ENCODE measurements at regions not wholly inside any gene's neighbourhood (a gene's known extent, or its start where the extent isn't known, plus 50 kb on each side); places are given as distances from the start of the nearest gene placed in this dataset.

DNA sequence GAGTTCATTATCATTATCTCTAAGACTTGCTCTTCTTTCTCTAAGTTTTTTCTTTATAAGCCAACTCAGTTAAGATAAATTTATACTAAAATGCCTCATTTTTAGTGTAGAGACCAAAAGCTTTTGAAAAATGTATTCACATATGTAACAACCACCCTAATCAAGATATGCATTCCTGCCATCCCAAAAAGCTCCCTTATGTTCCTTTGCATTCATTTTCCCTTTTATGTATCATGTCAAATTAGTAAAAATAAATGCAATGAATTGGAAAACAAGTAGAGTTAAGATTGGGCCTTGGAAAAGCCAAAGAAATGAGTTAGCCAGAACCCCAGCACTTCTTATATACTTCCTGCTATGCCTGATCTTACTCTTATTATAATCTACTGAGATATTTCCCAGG lies 62.2 kb downstream of the NPY2R start:
- H3K27ac ChIP-seq (ENCODE audit: low read depth in 2 of 2, low read length in 1 of 2), result no peak overlapping the region
- H3K4me2 ChIP-seq, result no peak overlapping the region
- CTCF ChIA-PET, result interaction anchor here (1.1 kb wide), 1 partner anchor 464 kb away, joined by 3 read pairs; no protein-coding TSS in a partner anchor
- H3K27me3 ChIP-seq (ENCODE audit: insufficient read depth), result no peaks in the 10 kb centered on the region
- no peak for DNase-seq
- H3K9ac ChIP-seq, result no peak overlapping the region
- no peaks in the 10 kb centered on the region for H4K20me1 ChIP-seq (ENCODE audit: insufficient read depth)
- no peaks in the 10 kb centered on the region for H3K36me3 ChIP-seq (replicated peaks in 1 of 2; ENCODE audit: control insufficient read depth in 1 of 2, insufficient read depth in 2 of 2, low read length in 1 of 2)
- H3K79me2 ChIP-seq (ENCODE audit: insufficient read depth), result no peaks in the 10 kb centered on the region
- H3F3A ChIP-seq (replicated peaks; ENCODE audit: insufficient read depth), result no peaks in the 10 kb centered on the region
- peaks cover 8% of the 10 kb centered on the region; the same call in 1 of the 2 replicates for H3K9me3 ChIP-seq
- H3K4me3 ChIP-seq (ENCODE audit: low read depth in 2 of 2, low read length in 1 of 2), result no peak overlapping the region
- peaks cover 3% of the 10 kb centered on the region; the same call in 1 of the 2 replicates for H3K9me2 ChIP-seq
- POLR2A ChIA-PET, result no interaction called here
- H2AFZ ChIP-seq (ENCODE audit: low read depth), result no peak overlapping the region
- no peaks in the 10 kb centered on the region for H3K4me1 ChIP-seq (ENCODE audit: control insufficient read depth in 1 of 2, insufficient read depth in 2 of 2, low read depth in 1 of 2, low read length in 1 of 2)
- TF ChIP-seq MXI1 (IDR thresholded peaks at IDR 0.05; ENCODE audit: low read depth, low read length), result no peak
- TF ChIP-seq RFX5 (IDR thresholded peaks at IDR 0.05; ENCODE audit: low read length), result no peak
- TF ChIP-seq TEAD4 (IDR thresholded peaks at IDR 0.05; ENCODE audit: borderline replicate concordance, insufficient read depth), result no peak
- TF ChIP-seq, protein P1, sequence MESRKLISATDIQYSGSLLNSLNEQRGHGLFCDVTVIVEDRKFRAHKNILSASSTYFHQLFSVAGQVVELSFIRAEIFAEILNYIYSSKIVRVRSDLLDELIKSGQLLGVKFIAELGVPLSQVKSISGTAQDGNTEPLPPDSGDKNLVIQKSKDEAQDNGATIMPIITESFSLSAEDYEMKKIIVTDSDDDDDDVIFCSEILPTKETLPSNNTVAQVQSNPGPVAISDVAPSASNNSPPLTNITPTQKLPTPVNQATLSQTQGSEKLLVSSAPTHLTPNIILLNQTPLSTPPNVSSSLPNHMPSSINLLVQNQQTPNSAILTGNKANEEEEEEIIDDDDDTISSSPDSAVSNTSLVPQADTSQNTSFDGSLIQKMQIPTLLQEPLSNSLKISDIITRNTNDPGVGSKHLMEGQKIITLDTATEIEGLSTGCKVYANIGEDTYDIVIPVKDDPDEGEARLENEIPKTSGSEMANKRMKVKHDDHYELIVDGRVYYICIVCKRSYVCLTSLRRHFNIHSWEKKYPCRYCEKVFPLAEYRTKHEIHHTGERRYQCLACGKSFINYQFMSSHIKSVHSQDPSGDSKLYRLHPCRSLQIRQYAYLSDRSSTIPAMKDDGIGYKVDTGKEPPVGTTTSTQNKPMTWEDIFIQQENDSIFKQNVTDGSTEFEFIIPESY (IDR thresholded peaks at IDR 0.05; ENCODE audit: borderline replicate concordance, low read depth), result no peak
- TF ChIP-seq NFIC (IDR thresholded peaks at IDR 0.05; ENCODE audit: borderline replicate concordance), result no peak
- no peak for TF ChIP-seq NRF1 (IDR thresholded peaks at IDR 0.05; ENCODE audit: low read depth, low read length)
- TF ChIP-seq FOXJ3 (CRISPR knock-in tag; IDR thresholded peaks at IDR 0.05), result no peak
- TF ChIP-seq, protein P2, sequence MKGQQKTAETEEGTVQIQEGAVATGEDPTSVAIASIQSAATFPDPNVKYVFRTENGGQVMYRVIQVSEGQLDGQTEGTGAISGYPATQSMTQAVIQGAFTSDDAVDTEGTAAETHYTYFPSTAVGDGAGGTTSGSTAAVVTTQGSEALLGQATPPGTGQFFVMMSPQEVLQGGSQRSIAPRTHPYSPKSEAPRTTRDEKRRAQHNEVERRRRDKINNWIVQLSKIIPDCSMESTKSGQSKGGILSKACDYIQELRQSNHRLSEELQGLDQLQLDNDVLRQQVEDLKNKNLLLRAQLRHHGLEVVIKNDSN (IDR thresholded peaks at IDR 0.05; ENCODE audit: borderline replicate concordance, low read depth), result no peak

DNA sequence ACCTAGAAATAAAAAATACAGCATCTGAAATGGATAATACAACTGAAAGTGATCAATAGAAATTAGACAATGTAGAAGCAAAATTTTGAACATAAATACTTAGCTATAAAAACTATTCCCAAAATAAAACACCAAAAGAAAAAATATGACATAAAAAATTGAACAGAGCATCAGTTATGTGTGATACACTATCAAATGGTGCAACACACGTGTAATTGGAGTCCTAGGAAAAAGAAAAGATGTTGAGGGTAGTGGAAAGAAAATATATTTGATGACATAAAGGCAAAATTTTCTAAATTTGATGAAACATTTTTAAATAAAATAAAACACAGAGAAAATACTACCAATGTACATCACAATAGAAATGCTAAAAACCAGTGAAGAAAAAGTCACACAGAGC lies 63.1 kb downstream of the NPY2R start:
- no peak for TF ChIP-seq TAF1 (IDR thresholded peaks at IDR 0.05; ENCODE audit: borderline replicate concordance, low read depth, low read length)
- no peak for TF ChIP-seq RCOR1 (IDR thresholded peaks at IDR 0.05; ENCODE audit: low read length)
- TF ChIP-seq GABPA (IDR thresholded peaks at IDR 0.05; ENCODE audit: low read depth), result no peak
- TF ChIP-seq TEAD4 (IDR thresholded peaks at IDR 0.05; ENCODE audit: borderline replicate concordance, insufficient read depth), result no peak
- TF ChIP-seq MXI1 (IDR thresholded peaks at IDR 0.05; ENCODE audit: low read depth, low read length), result no peak
- TF ChIP-seq, protein P3, sequence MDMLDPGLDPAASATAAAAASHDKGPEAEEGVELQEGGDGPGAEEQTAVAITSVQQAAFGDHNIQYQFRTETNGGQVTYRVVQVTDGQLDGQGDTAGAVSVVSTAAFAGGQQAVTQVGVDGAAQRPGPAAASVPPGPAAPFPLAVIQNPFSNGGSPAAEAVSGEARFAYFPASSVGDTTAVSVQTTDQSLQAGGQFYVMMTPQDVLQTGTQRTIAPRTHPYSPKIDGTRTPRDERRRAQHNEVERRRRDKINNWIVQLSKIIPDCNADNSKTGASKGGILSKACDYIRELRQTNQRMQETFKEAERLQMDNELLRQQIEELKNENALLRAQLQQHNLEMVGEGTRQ (IDR thresholded peaks at IDR 0.05; ENCODE audit: borderline replicate concordance, low read depth, low read length), result no peak
- TF ChIP-seq EP300 (IDR thresholded peaks at IDR 0.05; ENCODE audit: borderline replicate concordance in 1 of 2, low read depth in 1 of 2, low read length in 1 of 2), result no peak
- TF ChIP-seq SMC3 (IDR thresholded peaks at IDR 0.05; ENCODE audit: low read depth, low read length), result no peak
- TF ChIP-seq SIN3A (IDR thresholded peaks at IDR 0.05; ENCODE audit: borderline replicate concordance, low read depth, low read length), result no peak
- TF ChIP-seq NFIC (IDR thresholded peaks at IDR 0.05; ENCODE audit: borderline replicate concordance), result no peak
- TF ChIP-seq, protein P4, sequence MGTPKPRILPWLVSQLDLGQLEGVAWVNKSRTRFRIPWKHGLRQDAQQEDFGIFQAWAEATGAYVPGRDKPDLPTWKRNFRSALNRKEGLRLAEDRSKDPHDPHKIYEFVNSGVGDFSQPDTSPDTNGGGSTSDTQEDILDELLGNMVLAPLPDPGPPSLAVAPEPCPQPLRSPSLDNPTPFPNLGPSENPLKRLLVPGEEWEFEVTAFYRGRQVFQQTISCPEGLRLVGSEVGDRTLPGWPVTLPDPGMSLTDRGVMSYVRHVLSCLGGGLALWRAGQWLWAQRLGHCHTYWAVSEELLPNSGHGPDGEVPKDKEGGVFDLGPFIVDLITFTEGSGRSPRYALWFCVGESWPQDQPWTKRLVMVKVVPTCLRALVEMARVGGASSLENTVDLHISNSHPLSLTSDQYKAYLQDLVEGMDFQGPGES (IDR thresholded peaks at IDR 0.05; ENCODE audit: low read depth, low read length), result no peak
- no peak for TF ChIP-seq CHD2 (IDR thresholded peaks at IDR 0.05; ENCODE audit: low read length, partially characterized antibody)
- no peak for TF ChIP-seq FOSL2 (IDR thresholded peaks at IDR 0.05; ENCODE audit: borderline replicate concordance, low read depth)
- no peak for TF ChIP-seq RXRA (IDR thresholded peaks at IDR 0.05; ENCODE audit: borderline replicate concordance, low read depth)
- no peak for TF ChIP-seq JUND (IDR thresholded peaks at IDR 0.05)
- no peak for TF ChIP-seq NRF1 (IDR thresholded peaks at IDR 0.05; ENCODE audit: low read depth, low read length)
- TF ChIP-seq EZH2phosphoT487 (IDR thresholded peaks at IDR 0.05; ENCODE audit: borderline replicate concordance, low read depth), result no peak
- no peak for TF ChIP-seq GATA2 (CRISPR knock-in tag; IDR thresholded peaks at IDR 0.05)
- TF ChIP-seq, protein P2 (IDR thresholded peaks at IDR 0.05; ENCODE audit: borderline replicate concordance, low read depth), result no peak
- Histone ChIP-seq H4K20me1 (ENCODE audit: insufficient read depth) (no peaks in the 10 kb centered on the region), H3K9ac (no peak overlapping the region), H3K4me3 (ENCODE audit: low read depth in 2 of 2, low read length in 1 of 2) (no peak overlapping the region), H3K27me3 (ENCODE audit: insufficient read depth) (no peaks in the 10 kb centered on the region), H3K9me2 (peaks cover 3% of the 10 kb centered on the region; the same call in 1 of the 2 replicates), H3K36me3 (replicated peaks in 1 of 2; ENCODE audit: control insufficient read depth in 1 of 2, insufficient read depth in 2 of 2, low read length in 1 of 2) (no peaks in the 10 kb centered on the region), H3K4me1 (ENCODE audit: control insufficient read depth in 1 of 2, insufficient read depth in 2 of 2, low read depth in 1 of 2, low read length in 1 of 2) (no peaks in the 10 kb centered on the region), H2AFZ (ENCODE audit: low read depth) (no peak overlapping the region), H3F3A (replicated peaks; ENCODE audit: insufficient read depth) (no peaks in the 10 kb centered on the region), H3K79me2 (ENCODE audit: insufficient read depth) (no peaks in the 10 kb centered on the region), H3K27ac (ENCODE audit: low read depth in 2 of 2, low read length in 1 of 2) (no peak overlapping the region), H3K4me2 (no peak overlapping the region), H3K9me3 (peaks cover 8% of the 10 kb centered on the region; the same call in 1 of the 2 replicates)
- 4% methylated on average over 1 of the region's 1 CpG for WGBS (ENCODE audit: low lambda C conversion rate)
- no peak for DNase-seq
- ChIA-PET CTCF (no interaction called here), POLR2A (no interaction called here)

Data from SK-N-SH (cell line).